Calu3 (cell line): ENCODE measurements at regions not wholly inside any gene's neighbourhood (a gene's known extent, or its start where the extent isn't known, plus 50 kb on each side); places are given as distances from the start of the nearest gene placed in this dataset.

Source experiments
- BruUV-seq: library from RNA; stranded (reverse); fragments of 400-500 nt; replicated peaks from 2 replicates; lab custom pipeline; 2021; lab: Mats Ljungman, UMichigan
- CTCF ChIA-PET: fragments of 300-600 bp; sonication (Branson Sonifier 250); formaldehyde crosslinking; loops from one replicate; lab custom pipeline; 2022; ENCODE audit warnings: antibody characterized with exemption; lab: Charles Lee
- DNase-seq: peaks from one replicate; pipeline ENCODE4 v3.0.0; 2022
- H3K27ac Mint-ChIP-seq: one replicate; pipeline ENCODE4 v1.8.0; 2022; ENCODE audit warnings: mixed read lengths; ENCODE audit not compliant: unreplicated experiment
- H3K27me3 Mint-ChIP-seq: one replicate; pipeline ENCODE4 v1.8.0; 2022; ENCODE audit warnings: mixed read lengths; ENCODE audit not compliant: unreplicated experiment
- H3K36me3 Mint-ChIP-seq: one replicate; pipeline ENCODE4 v1.8.0; 2022; ENCODE audit warnings: mild to moderate bottlenecking, moderate library complexity, mixed read lengths; ENCODE audit not compliant: insufficient read depth, unreplicated experiment
- H3K4me1 Mint-ChIP-seq: one replicate; pipeline ENCODE4 v1.8.0; 2022; ENCODE audit warnings: mild to moderate bottlenecking, low read depth, mixed read lengths; ENCODE audit not compliant: unreplicated experiment
- H3K4me3 Mint-ChIP-seq: one replicate; pipeline ENCODE4 v1.8.0; 2022; ENCODE audit warnings: mild to moderate bottlenecking, low read depth, moderate library complexity, mixed read lengths; ENCODE audit not compliant: unreplicated experiment
- H3K9me3 Mint-ChIP-seq: one replicate; pipeline ENCODE4 v1.8.0; 2022; ENCODE audit warnings: low read depth, mixed read lengths; ENCODE audit not compliant: unreplicated experiment
- intact Hi-C: fragments of 100-400 bp; cut with micrococcal nuclease; formaldehyde crosslinking; loops from one replicate; pipeline ENCODE4 v1.10.0; 2022; ENCODE audit not compliant: unreplicated experiment
- TF ChIP-seq, protein P1 (sequence below): fragments of 200-600 bp; IDR thresholded peaks from one replicate; pipeline ENCODE4 v1.8.0; 2022; ENCODE audit warnings: antibody characterized with exemption; ENCODE audit not compliant: unreplicated experiment

DNA sequence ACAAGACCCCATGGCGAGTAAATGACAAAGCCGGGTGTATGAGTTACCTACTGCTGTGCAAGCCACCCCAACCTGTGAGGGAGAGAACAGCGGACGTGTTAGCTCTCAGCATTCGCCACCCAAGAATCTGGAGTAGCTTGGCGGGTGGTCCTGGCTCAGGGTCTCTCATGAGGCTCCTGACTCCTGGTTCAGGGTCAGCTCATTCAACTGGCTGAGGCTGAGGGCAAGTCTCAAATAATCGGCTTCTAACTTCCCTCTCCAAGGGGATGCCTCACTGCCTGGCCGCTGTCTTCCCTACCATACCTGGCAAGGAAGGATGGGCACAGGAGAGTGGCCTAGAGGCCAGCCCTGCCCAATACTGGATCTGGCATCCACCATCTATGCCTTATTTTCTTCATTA is 94.2 kb downstream of the HTR5A start:
- CTCF ChIA-PET: no interaction called here
- Mint-ChIP-seq H3K4me1 (peaks cover 18% of the 10 kb centered on the region), H3K36me3 (no peaks in the 10 kb centered on the region), H3K4me3 (no peak overlapping the region), H3K27me3 (peaks cover 15% of the 10 kb centered on the region), H3K27ac (no peak overlapping the region), H3K9me3 (no peaks in the 10 kb centered on the region)
- no peak for DNase-seq
- intact Hi-C loops: no loop called here
- TF ChIP-seq, protein P1, sequence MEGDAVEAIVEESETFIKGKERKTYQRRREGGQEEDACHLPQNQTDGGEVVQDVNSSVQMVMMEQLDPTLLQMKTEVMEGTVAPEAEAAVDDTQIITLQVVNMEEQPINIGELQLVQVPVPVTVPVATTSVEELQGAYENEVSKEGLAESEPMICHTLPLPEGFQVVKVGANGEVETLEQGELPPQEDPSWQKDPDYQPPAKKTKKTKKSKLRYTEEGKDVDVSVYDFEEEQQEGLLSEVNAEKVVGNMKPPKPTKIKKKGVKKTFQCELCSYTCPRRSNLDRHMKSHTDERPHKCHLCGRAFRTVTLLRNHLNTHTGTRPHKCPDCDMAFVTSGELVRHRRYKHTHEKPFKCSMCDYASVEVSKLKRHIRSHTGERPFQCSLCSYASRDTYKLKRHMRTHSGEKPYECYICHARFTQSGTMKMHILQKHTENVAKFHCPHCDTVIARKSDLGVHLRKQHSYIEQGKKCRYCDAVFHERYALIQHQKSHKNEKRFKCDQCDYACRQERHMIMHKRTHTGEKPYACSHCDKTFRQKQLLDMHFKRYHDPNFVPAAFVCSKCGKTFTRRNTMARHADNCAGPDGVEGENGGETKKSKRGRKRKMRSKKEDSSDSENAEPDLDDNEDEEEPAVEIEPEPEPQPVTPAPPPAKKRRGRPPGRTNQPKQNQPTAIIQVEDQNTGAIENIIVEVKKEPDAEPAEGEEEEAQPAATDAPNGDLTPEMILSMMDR: no peak
- no TSS peak for BruUV-seq

DNA sequence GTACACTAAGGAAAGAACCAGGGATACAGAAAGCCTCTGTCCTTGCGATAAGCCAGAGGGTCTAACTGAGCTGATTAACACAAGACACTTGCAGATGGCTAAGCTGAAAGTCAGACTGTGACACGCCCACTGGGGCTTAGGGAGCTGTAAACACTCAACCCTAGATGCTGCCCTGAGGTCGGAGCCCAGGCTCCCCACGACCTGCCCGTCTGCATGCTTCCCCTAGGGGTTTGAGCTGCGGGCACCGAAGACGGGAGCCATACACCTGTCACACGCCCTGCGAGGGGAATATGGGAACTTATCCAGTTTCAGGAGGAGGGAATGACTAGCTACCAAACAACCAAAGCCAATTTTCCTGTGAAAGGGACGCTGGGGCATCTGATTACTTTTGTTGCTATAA is 96.0 kb downstream of the HTR5A start:
- Mint-ChIP-seq H3K4me1 (peaks cover 18% of the 10 kb centered on the region), H3K4me3 (no peak overlapping the region), H3K27me3 (peaks cover 16% of the 10 kb centered on the region), H3K27ac (no peak overlapping the region), H3K36me3 (no peaks in the 10 kb centered on the region), H3K9me3 (no peaks in the 10 kb centered on the region)
- intact Hi-C loops: no loop called here
- CTCF ChIA-PET: no interaction called here
- TF ChIP-seq, protein P1: no peak
- no TSS peak for BruUV-seq
- DNase-seq: no peak

DNA sequence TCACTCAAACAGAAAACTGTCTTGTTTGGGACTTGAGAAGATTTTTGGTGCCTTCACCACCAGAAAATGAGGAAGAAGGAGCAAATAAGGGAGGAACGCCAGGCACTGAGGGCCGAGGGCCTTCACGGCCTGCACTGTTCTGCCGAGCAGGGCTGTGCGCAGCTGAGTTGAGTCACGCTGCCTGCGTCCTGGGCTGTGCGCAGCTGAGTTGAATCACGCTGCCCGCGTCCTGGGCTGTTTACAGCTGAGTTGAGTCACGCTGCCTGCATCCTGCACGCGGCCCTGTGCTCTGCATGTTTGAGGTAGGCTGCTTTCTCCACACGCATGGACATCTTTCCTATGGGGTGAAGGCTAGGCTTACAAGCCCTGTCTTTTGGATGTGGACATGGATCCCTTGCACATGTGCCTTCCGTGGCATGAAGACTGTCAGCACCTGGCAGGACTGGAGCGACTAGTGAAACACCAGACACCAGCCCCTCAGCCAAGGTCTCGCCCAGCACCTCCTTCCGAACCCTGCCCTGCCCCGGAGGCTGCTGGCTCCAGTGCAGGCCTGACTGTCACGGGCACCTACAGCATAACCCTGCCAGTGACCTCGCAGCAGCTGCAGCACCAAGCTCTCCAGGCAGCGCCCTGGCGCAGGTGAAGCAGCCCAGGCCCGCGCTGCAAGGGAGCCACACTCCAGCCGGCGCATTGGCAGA is 96.7 kb downstream of the HTR5A start:
- no peaks in the 10 kb centered on the region for H3K36me3 Mint-ChIP-seq
- CTCF ChIA-PET: no interaction called here
- TF ChIP-seq, protein P1: no peak
- H3K9me3 Mint-ChIP-seq: no peaks in the 10 kb centered on the region
- no peak overlapping the region for H3K27ac Mint-ChIP-seq
- intact Hi-C loops: no loop called here
- peaks cover 16% of the 10 kb centered on the region for H3K27me3 Mint-ChIP-seq
- H3K4me3 Mint-ChIP-seq: no peak overlapping the region
- H3K4me1 Mint-ChIP-seq: peaks cover 18% of the 10 kb centered on the region
- no TSS peak for BruUV-seq
- peak; percentile 74 for DNase-seq

DNA sequence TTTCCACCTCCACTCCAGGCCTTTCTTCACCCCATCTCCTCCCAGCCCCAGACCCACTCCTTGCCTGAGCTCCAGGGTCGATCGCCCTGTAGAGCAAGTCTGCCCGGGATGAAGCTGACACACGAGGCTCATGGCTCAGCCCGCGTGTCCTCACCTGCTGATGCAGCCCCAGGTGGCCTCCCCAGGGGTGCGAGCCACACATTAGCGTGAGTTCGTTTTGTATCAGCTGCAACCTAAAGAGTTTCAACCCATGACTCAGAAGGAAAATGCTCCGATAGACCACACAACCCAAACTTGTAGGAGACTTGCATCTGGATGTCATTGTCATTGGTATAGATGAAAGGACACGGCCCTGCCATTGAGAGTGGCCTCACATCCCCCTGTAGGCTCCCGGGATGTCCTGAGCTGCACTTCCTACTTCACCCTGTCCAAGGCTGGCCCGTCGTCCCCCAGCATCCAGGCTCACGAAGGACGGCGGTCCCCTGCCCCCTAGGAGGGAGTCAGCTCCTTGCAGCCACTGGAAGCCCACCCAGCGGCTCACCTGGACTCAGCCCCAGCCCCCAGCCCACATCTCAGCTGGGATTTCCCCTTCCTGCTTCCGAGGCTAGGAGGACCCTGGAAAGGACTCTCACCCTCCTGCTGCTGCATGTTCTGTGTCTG is 97.7 kb downstream of the HTR5A start:
- no TSS peak for BruUV-seq
- no peak overlapping the region for H3K4me3 Mint-ChIP-seq
- H3K36me3 Mint-ChIP-seq: no peaks in the 10 kb centered on the region
- CTCF ChIA-PET: no interaction called here
- DNase-seq: no peak
- no peak overlapping the region for H3K27ac Mint-ChIP-seq
- H3K9me3 Mint-ChIP-seq: no peaks in the 10 kb centered on the region
- H3K27me3 Mint-ChIP-seq: peaks cover 21% of the 10 kb centered on the region
- TF ChIP-seq, protein P1: no peak
- peaks cover 18% of the 10 kb centered on the region for H3K4me1 Mint-ChIP-seq
- intact Hi-C loops: no loop called here
